ENCODE measurements at regions not wholly inside any gene's neighbourhood (a gene's known extent, or its start where the extent isn't known, plus 50 kb on each side); places are given as distances from the start of the nearest gene placed in this dataset.

DNA sequence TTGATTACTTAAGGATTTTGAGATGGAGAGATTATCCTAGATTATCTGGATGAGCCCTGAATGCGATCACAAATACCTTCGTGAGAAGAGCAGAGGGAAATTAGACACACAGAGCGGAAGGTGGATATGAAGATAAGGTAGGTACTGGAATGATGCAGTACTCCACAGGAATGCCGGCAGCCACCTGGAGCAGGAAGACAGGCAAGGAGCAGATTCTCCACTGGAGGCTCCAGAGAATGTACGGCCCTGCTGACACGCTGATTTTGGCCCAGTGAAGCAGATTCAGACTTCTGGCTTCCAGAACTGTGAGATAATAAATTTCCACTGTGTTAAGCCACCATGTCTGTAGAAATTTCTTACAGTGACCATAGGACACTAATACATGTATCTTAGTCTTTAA is 79.4 kb upstream of the PITX2 start:
- no peak for DNase-seq (ENCODE audit: low read depth in 2 of 2)
- no peak overlapping the region for H3K4me3 ChIP-seq (replicated peaks in 1 of 2; ENCODE audit: low read depth in 2 of 2, low read length in 2 of 2)
- TF ChIP-seq, protein P1, sequence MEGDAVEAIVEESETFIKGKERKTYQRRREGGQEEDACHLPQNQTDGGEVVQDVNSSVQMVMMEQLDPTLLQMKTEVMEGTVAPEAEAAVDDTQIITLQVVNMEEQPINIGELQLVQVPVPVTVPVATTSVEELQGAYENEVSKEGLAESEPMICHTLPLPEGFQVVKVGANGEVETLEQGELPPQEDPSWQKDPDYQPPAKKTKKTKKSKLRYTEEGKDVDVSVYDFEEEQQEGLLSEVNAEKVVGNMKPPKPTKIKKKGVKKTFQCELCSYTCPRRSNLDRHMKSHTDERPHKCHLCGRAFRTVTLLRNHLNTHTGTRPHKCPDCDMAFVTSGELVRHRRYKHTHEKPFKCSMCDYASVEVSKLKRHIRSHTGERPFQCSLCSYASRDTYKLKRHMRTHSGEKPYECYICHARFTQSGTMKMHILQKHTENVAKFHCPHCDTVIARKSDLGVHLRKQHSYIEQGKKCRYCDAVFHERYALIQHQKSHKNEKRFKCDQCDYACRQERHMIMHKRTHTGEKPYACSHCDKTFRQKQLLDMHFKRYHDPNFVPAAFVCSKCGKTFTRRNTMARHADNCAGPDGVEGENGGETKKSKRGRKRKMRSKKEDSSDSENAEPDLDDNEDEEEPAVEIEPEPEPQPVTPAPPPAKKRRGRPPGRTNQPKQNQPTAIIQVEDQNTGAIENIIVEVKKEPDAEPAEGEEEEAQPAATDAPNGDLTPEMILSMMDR (IDR thresholded peaks at IDR 0.05; ENCODE audit: low read depth, low read length), result no peak

DNA sequence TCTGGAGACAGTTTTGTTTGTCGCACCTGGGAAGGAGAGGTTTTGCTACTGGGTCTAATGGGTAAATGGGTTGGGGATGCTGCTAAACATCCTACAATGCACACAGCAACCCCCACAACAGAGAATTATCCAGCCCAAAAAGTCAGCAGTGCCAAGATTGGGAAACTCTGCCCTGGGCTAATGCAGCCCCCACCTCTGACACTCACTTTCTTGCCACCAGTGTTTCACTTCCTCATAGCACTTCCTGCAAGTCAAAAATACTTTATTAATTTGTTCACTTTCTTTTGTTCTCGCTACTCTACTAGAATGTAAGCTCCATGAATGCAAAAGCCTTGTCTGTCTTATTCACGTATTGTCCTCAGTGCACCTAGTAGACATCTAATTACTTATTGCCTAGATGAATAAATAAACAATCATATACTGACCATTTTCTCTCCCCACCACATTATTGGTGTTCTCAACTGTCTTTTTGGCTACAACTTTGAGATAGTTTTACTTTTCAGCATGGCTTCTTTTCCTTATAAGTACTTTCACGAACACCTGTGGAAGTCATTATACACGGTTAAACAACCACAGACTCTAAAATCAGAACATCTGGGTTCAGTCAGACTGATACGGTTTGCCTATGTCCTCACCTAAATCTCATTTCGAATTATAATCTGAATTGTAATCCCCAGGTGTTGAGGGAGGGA is 82.0 kb upstream of the PITX2 start:
- no peak overlapping the region for H3K4me3 ChIP-seq (replicated peaks in 1 of 2; ENCODE audit: low read depth in 2 of 2, low read length in 2 of 2)

DNA sequence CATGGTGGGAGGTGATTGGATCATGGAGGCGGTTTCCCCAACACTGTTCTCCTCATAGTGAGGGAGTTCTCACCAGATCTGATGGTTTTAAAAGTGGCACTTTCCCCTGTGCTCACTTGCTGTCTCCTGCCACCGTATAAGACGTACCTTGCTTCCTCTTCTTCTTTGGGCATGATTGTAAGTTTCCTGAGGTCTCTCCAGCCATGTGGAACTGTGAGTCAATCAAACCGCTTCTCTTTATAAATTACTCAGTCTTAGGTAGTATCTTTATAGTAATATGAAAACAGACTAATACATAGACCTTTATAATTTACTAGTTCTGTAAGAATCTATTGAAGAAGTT is 82.5 kb upstream of the PITX2 start:
- H3K4me3 ChIP-seq (replicated peaks in 1 of 2; ENCODE audit: low read depth in 2 of 2, low read length in 2 of 2), result no peak overlapping the region
- TF ChIP-seq, protein P1 (IDR thresholded peaks at IDR 0.05; ENCODE audit: low read depth, low read length), result no peak
- no peak for DNase-seq (ENCODE audit: low read depth in 2 of 2)

More for the DNA sequence above, 82.0 kb upstream of the PITX2 start:
- no peak for DNase-seq (ENCODE audit: low read depth in 2 of 2)
- TF ChIP-seq, protein P1 (IDR thresholded peaks at IDR 0.05; ENCODE audit: low read depth, low read length), result no peak

DNA sequence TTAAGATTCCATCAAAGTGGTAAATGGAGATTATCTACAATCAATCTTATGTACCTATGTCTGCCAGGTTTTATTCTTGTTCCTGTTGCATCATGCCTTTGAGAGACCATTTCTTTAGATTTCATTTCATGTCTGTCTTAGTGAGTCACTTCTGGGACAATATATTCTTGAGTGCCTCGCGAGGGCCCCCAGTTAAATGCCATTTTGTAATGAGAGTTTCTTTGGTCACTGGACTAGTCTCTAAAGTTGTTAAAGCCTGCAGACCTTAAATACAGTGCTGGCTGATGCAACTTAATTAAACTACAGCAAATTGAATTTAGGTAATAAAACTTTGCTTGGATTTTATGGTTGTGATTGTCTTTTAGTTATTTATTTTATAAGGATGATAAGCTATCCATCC is 87.2 kb upstream of the PITX2 start:
- TF ChIP-seq, protein P1 (IDR thresholded peaks at IDR 0.05; ENCODE audit: low read depth, low read length), result no peak
- DNase-seq (ENCODE audit: low read depth in 2 of 2), result no peak
- no peak overlapping the region for H3K4me3 ChIP-seq (replicated peaks in 1 of 2; ENCODE audit: low read depth in 2 of 2, low read length in 2 of 2)

DNA sequence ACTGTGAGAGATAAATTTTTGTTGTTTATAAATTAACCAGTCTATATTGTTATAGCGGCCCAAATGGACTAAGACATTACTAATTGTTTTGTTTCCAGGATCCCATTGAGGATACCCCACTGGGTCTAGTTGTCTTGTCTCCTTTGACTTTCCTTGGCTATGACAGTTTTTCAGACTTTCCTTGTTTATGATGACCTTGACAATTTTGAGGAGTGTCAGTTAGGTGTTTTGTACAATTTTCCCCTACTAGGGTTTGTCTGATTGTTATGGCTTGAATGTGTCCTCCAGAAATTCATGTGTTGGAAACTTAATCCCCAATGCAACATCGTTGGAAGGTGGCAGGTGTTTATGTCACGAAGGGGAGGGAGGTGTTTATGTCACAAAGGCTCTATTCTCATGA is 89.6 kb upstream of the PITX2 start:
- DNase-seq (ENCODE audit: low read depth in 2 of 2), result no peak
- TF ChIP-seq, protein P1 (IDR thresholded peaks at IDR 0.05; ENCODE audit: low read depth, low read length), result no peak

DNA sequence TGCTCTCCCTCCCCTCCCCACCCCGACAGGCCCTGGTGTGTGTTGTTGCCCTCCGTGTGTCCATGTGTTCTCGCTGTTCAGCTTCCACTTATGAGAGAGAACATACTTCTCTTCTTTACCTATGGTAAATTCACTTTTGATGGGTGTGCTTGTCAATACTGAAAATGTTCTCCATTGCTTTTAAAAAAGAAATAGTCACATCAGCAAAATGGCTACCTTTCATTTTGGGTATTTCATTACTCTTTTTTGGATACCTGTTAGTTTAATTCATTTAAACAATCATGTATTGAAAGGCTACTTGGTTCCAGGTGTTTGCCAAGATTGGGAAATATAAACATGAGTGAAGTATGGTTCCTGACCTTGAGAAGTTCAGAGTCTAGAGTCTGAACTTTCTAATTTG is 107.4 kb upstream of the PITX2 start:
- no peak for DNase-seq (ENCODE audit: low read depth in 2 of 2)
- TF ChIP-seq, protein P1 (IDR thresholded peaks at IDR 0.05; ENCODE audit: low read depth, low read length), result no peak
- H3K4me3 ChIP-seq (replicated peaks in 1 of 2; ENCODE audit: low read depth in 2 of 2, low read length in 2 of 2), result no peak overlapping the region

More for the DNA sequence above, 89.6 kb upstream of the PITX2 start:
- no peak overlapping the region for H3K4me3 ChIP-seq (replicated peaks in 1 of 2; ENCODE audit: low read depth in 2 of 2, low read length in 2 of 2)

DNA sequence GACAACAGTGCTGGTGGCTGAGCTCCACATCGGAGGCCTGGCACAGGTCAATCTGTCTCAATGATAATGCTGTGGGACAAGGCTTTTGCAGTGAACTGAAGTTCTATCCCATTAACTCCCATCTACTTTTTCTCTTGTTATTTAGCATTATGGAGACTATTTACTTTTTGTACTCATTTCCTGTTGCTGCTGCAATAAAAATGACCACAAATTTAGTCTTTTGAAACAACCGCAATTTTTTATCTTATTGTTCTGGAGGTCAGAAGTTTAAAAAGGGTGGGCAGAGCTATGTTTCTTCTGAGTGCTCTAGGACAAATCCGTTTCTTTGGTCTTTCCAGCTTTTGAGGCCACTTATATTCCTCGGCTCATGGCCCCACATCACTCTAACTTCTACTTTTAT is 111.0 kb upstream of the PITX2 start:
- TF ChIP-seq, protein P1 (IDR thresholded peaks at IDR 0.05; ENCODE audit: low read depth, low read length), result no peak
- H3K4me3 ChIP-seq (replicated peaks in 1 of 2; ENCODE audit: low read depth in 2 of 2, low read length in 2 of 2), result no peak overlapping the region
- peak in 1 of 2 donors; percentile 7 for DNase-seq (ENCODE audit: low read depth in 2 of 2)
